HEK293 (cell line): ENCODE measurements at regions not wholly inside any gene's neighbourhood (a gene's known extent, or its start where the extent isn't known, plus 50 kb on each side); places are given as distances from the start of the nearest gene placed in this dataset.

ENCODE experiments used
- HIC1 ChIP-seq: fragments of 450-650 bp; formaldehyde crosslinking; IDR thresholded peaks from 2 replicates; pipeline ENCODE4 v1.5.1; 2016; ENCODE audit warnings: missing biosample characterization, missing genetic modification characterization
- ZBTB1 ChIP-seq: fragments of 450-650 bp; formaldehyde crosslinking; IDR thresholded peaks from 2 replicates; pipeline ENCODE4 v1.5.1; 2016; ENCODE audit warnings: missing biosample characterization, missing genetic modification characterization
- ZFP37 ChIP-seq: fragments of 450-650 bp; formaldehyde crosslinking; IDR thresholded peaks from 2 replicates; pipeline ENCODE4 v1.5.1; 2016; ENCODE audit warnings: missing biosample characterization, missing genetic modification characterization
- ZNF174 ChIP-seq: fragments of 450-650 bp; formaldehyde crosslinking; IDR thresholded peaks from 2 replicates; pipeline ENCODE4 v1.5.0; 2017; ENCODE audit warnings: missing biosample characterization, mild to moderate bottlenecking, missing genetic modification characterization
- ZNF211 ChIP-seq: fragments of 450-650 bp; formaldehyde crosslinking; IDR thresholded peaks from 2 replicates; pipeline ENCODE4 v1.5.1; 2016; ENCODE audit warnings: low read depth, missing biosample characterization, missing genetic modification characterization
- ZNF24 ChIP-seq: fragments of 450-650 bp; formaldehyde crosslinking; IDR thresholded peaks from 2 replicates; pipeline ENCODE4 v1.5.1; 2016; ENCODE audit warnings: missing biosample characterization, missing genetic modification characterization
- ZNF362 ChIP-seq: fragments of 450-650 bp; formaldehyde crosslinking; IDR thresholded peaks from 2 replicates; pipeline ENCODE4 v1.5.1; 2016; ENCODE audit warnings: missing biosample characterization, missing genetic modification characterization
- ZNF394 ChIP-seq: fragments of 450-650 bp; formaldehyde crosslinking; IDR thresholded peaks from 2 replicates; pipeline ENCODE4 v1.5.1; 2016; ENCODE audit warnings: missing biosample characterization, missing genetic modification characterization, mild to moderate bottlenecking, moderate library complexity, borderline replicate concordance
- ZNF398 ChIP-seq: fragments of 450-650 bp; formaldehyde crosslinking; IDR thresholded peaks from 2 replicates; pipeline ENCODE4 v1.5.1; 2017; ENCODE audit warnings: missing biosample characterization, missing genetic modification characterization
- ZNF621 ChIP-seq: fragments of 450-650 bp; formaldehyde crosslinking; IDR thresholded peaks from 2 replicates; pipeline ENCODE4 v1.5.1; 2017; ENCODE audit warnings: missing biosample characterization, missing genetic modification characterization
- ZNF768 ChIP-seq: fragments of 450-650 bp; formaldehyde crosslinking; IDR thresholded peaks from 2 replicates; pipeline ENCODE4 v1.5.1; 2018; ENCODE audit warnings: missing biosample characterization, mild to moderate bottlenecking, missing genetic modification characterization
- TF ChIP-seq, protein P1 (sequence below): fragments of 450-650 bp; formaldehyde crosslinking; IDR thresholded peaks from 2 replicates; pipeline ENCODE4 v1.5.1; 2016; ENCODE audit warnings: missing biosample characterization, missing genetic modification characterization

GRCh38 chr5:165209101-165209727, 1703.8 kb downstream of the MAT2B start:
- no peak for TF ChIP-seq ZNF768 (tag by site-specific recombination)
- no peak for TF ChIP-seq ZNF24 (tag by site-specific recombination)
- no peak for TF ChIP-seq ZBTB1
- no peak for TF ChIP-seq ZNF621
- no peak for TF ChIP-seq ZNF211 (tag by site-specific recombination)
- no peak for TF ChIP-seq ZFP37 (tag by site-specific recombination)
- no peak for TF ChIP-seq ZNF362 (tag by site-specific recombination)
- TF ChIP-seq, protein P1, sequence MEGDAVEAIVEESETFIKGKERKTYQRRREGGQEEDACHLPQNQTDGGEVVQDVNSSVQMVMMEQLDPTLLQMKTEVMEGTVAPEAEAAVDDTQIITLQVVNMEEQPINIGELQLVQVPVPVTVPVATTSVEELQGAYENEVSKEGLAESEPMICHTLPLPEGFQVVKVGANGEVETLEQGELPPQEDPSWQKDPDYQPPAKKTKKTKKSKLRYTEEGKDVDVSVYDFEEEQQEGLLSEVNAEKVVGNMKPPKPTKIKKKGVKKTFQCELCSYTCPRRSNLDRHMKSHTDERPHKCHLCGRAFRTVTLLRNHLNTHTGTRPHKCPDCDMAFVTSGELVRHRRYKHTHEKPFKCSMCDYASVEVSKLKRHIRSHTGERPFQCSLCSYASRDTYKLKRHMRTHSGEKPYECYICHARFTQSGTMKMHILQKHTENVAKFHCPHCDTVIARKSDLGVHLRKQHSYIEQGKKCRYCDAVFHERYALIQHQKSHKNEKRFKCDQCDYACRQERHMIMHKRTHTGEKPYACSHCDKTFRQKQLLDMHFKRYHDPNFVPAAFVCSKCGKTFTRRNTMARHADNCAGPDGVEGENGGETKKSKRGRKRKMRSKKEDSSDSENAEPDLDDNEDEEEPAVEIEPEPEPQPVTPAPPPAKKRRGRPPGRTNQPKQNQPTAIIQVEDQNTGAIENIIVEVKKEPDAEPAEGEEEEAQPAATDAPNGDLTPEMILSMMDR (tag by site-specific recombination): no peak
- TF ChIP-seq ZNF398 (tag by site-specific recombination): no peak
- no peak for TF ChIP-seq ZNF174
- TF ChIP-seq HIC1: no peak
- no peak for TF ChIP-seq ZNF394
